Fibroblast of mammary gland (primary cell): ENCODE measurements at regions not wholly inside any gene's neighbourhood (a gene's known extent, or its start where the extent isn't known, plus 50 kb on each side); places are given as distances from the start of the nearest gene placed in this dataset.

Source experiments
- DNase-seq: peaks from one replicate; pipeline ENCODE4 v3.0.0-alpha.2; 2010; ENCODE audit warnings: low read depth
- H3K4me3 ChIP-seq: 2 replicates; pipeline ENCODE4 v1.5.1; 2011; ENCODE audit warnings: low read depth, mild to moderate bottlenecking, low read length, moderate library complexity; ENCODE audit not compliant: control insufficient read depth
- TF ChIP-seq, protein P1 (sequence below): conservative IDR thresholded peaks from 2 replicates; pipeline ENCODE4 v1.5.1; 2011; ENCODE audit warnings: low read depth, low read length, inconsistent platforms; ENCODE audit not compliant: control insufficient read depth, insufficient read depth

DNA sequence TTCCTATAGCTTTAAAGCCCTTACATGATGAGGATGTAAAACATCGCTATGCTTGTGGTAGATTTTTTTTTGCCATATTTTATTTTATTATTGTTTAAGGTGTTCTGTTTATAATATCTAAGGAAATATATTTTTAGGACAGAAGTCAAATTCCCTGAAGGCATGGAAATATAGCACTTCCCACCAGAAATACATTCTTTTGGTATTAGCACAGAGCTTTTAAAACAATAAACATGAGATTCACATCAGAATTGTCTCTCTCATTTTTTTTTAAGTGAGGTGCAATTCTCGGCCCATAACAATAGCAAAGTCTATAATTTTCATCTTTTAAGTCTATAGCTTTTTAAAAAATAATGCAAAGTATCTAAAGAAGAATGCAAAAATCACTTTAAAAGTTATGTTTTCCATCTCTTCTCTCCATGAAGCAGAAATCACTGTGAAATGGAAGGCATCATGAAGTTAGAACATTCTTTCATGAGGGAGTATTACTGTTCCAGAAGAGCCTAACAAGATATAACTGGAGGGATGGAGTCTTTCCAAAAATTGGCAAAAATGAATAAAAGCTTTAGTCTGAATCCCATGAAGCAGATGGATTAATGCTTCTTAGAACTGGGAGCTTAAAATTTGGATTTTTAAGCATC, 283.6 kb upstream of the TRIB2 start:
- no peak for DNase-seq
- H3K4me3 ChIP-seq = no peak overlapping the region
- TF ChIP-seq, protein P1, sequence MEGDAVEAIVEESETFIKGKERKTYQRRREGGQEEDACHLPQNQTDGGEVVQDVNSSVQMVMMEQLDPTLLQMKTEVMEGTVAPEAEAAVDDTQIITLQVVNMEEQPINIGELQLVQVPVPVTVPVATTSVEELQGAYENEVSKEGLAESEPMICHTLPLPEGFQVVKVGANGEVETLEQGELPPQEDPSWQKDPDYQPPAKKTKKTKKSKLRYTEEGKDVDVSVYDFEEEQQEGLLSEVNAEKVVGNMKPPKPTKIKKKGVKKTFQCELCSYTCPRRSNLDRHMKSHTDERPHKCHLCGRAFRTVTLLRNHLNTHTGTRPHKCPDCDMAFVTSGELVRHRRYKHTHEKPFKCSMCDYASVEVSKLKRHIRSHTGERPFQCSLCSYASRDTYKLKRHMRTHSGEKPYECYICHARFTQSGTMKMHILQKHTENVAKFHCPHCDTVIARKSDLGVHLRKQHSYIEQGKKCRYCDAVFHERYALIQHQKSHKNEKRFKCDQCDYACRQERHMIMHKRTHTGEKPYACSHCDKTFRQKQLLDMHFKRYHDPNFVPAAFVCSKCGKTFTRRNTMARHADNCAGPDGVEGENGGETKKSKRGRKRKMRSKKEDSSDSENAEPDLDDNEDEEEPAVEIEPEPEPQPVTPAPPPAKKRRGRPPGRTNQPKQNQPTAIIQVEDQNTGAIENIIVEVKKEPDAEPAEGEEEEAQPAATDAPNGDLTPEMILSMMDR = no peak

DNA sequence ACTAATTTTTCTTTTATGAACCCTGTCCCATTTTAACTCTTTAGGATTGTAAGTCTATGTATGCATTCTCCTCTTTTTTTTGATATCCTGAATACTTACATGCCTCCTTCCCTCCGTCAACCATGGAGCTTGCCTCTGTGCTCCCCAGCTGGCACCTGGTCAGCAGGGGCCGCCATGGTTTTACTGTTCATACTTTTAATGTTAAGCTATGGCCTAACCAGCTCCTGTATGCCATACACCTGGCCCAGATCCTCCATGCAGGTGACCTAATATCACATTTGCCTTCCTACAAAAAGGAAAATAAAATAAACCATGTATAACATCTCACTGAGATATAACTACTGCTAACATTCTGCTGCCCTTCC, 283.1 kb upstream of the TRIB2 start:
- H3K4me3 ChIP-seq = no peak overlapping the region
- DNase-seq = no peak
- TF ChIP-seq, protein P1 = no peak

DNA sequence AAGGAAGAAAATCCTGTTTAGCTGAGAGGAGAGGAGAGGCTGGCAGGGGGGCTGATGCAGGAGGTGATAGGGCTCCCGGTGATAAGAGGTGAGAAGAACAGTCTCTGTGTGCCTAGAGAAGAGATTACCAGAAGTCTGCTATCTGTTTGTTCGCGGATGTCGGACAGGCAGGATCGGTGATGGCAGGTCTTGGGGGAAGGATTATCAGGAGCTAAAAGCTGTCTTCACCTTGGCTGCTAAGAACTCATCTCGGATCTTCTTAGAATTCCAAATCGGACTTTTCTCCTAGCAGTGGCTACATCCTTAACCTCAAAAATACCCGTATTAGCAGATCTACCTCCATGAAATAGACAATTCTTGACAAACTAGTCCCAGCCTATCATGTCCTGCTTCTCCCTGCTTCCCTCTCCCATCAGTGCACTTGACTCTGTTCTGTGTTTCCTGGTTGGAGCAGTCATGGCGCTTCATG, 282.1 kb upstream of the TRIB2 start:
- no peak overlapping the region for H3K4me3 ChIP-seq
- TF ChIP-seq, protein P1 = no peak
- DNase-seq = no peak

- H3K4me3 ChIP-seq = no peak overlapping the region
- DNase-seq = no peak
- TF ChIP-seq, protein P1 = no peak
Measured at GRCh38 chr2:12435430-12436222, 281.1 kb upstream of the TRIB2 start.

GRCh38 chr2:12436483-12436882, 280.3 kb upstream of the TRIB2 start:
- no peak overlapping the region for H3K4me3 ChIP-seq
- DNase-seq = no peak

DNA sequence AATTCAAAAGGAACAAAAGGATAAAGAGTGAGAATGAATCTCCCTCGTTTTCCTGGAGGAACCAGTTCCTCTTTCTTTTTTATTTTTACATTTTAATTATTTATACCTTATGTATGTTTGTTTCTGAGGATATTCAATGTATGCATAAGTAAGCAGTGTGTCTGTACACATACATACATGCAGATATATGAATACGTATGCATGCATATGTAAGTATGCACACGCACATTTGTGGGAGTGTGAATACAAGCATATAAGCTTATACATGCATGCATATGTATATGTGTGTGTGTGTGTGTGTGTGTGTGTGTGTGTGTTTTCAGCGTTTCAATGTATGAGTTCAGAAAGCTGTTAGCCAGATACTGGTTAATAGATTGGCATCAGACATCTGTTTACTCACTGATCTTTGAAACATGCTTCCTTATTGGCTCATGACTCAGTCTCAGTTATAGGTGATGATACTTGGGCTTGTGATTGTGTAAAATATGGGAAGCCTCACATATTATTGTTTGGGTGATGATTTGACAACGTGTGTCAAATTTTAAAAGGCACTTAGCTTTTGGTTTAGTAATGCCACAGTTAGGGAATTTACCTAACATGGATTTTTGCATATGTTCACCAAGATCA, 279.7 kb upstream of the TRIB2 start:
- H3K4me3 ChIP-seq = no peak overlapping the region
- TF ChIP-seq, protein P1 = no peak
- DNase-seq = no peak

More at GRCh38 chr2:12436483-12436882, 280.3 kb upstream of the TRIB2 start:
- TF ChIP-seq, protein P1 = no peak
